Parathyroid adenoma (tissue), 2 donors: ENCODE measurements at regions not wholly inside any gene's neighbourhood (a gene's known extent, or its start where the extent isn't known, plus 50 kb on each side); places are given as distances from the start of the nearest gene placed in this dataset.

Experiments
- H2AFZ ChIP-seq: fragments of 300-600 bp; sonication (generic); one replicate; pipeline ENCODE4 v1.7.0; 2017; ENCODE audit warnings: antibody characterized with exemption, mild to moderate bottlenecking
- H3K27ac ChIP-seq: fragments of 300-600 bp; sonication (generic); one replicate; pipeline ENCODE4 v1.7.0; 2017
- H3K27me3 ChIP-seq: fragments of 300-600 bp; sonication (generic); one replicate; pipeline ENCODE4 v1.7.0; 2017; ENCODE audit warnings: low read length; ENCODE audit not compliant: control insufficient read depth, insufficient read depth
- H3K36me3 ChIP-seq: fragments of 300-600 bp; sonication (generic); one replicate; pipeline ENCODE4 v1.7.0; 2017; ENCODE audit warnings: low read length; ENCODE audit not compliant: control insufficient read depth, insufficient read depth
- H3K4me1 ChIP-seq: fragments of 300-600 bp; sonication (generic); one replicate; pipeline ENCODE4 v1.7.0; 2017; ENCODE audit warnings: control low read depth
- H3K4me2 ChIP-seq: fragments of 300-600 bp; sonication (generic); one replicate; pipeline ENCODE4 v1.7.0; 2017; ENCODE audit warnings: low read length
- H3K4me3 ChIP-seq: fragments of 300-600 bp; sonication (generic); one replicate; pipeline ENCODE4 v1.7.0; 2017; ENCODE audit warnings: low read depth, low read length
- H3K79me2 ChIP-seq: fragments of 300-600 bp; sonication (generic); one replicate; pipeline ENCODE4 v1.7.0; 2017; ENCODE audit warnings: control low read depth
- H3K9ac ChIP-seq: fragments of 300-600 bp; sonication (generic); one replicate; pipeline ENCODE4 v1.7.0; 2017; ENCODE audit warnings: mild to moderate bottlenecking
- H3K9me3 ChIP-seq: fragments of 300-600 bp; sonication (generic); one replicate; pipeline ENCODE4 v1.7.0; 2017; ENCODE audit warnings: low read length; ENCODE audit not compliant: control insufficient read depth
- TF ChIP-seq, protein P1 (sequence below): fragments of 300-600 bp; sonication (generic); IDR thresholded peaks from one replicate; pipeline ENCODE4 v1.7.0; 2017; ENCODE audit warnings: antibody characterized with exemption, mild to moderate bottlenecking
- donor health status: primary hyperparathyroidism.

DNA sequence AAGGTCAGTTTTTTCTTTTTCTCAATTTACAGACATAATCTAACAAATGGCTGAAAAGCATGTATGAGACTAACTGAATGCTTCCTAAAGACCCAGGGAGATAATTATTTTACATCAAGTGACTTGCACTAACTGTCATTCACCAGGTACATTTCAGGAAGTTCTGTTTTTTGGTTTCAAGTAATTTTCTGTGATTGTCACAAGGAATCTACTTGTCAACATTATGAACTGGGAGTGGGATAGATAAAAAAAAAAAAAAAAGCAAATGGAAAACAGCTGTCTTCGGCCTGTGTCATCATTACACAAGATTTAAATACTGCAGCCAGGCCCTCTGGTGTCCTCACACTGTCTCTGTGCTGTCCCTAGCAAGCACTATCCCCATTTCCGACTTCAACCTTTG is 379.0 kb upstream of the HTR1E start:
- no peaks in the 10 kb centered on the region for H3K79me2 ChIP-seq
- no peaks in the 10 kb centered on the region for H3K9me3 ChIP-seq
- no peak overlapping the region for H3K27ac ChIP-seq
- no peak overlapping the region for H3K4me3 ChIP-seq
- no peak overlapping the region for H2AFZ ChIP-seq
- H3K4me1 ChIP-seq, result no peaks in the 10 kb centered on the region
- no peaks in the 10 kb centered on the region for H3K27me3 ChIP-seq
- H3K4me2 ChIP-seq, result no peak overlapping the region
- H3K9ac ChIP-seq, result no peak overlapping the region
- H3K36me3 ChIP-seq, result no peaks in the 10 kb centered on the region
- TF ChIP-seq, protein P1, sequence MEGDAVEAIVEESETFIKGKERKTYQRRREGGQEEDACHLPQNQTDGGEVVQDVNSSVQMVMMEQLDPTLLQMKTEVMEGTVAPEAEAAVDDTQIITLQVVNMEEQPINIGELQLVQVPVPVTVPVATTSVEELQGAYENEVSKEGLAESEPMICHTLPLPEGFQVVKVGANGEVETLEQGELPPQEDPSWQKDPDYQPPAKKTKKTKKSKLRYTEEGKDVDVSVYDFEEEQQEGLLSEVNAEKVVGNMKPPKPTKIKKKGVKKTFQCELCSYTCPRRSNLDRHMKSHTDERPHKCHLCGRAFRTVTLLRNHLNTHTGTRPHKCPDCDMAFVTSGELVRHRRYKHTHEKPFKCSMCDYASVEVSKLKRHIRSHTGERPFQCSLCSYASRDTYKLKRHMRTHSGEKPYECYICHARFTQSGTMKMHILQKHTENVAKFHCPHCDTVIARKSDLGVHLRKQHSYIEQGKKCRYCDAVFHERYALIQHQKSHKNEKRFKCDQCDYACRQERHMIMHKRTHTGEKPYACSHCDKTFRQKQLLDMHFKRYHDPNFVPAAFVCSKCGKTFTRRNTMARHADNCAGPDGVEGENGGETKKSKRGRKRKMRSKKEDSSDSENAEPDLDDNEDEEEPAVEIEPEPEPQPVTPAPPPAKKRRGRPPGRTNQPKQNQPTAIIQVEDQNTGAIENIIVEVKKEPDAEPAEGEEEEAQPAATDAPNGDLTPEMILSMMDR, result no peak

DNA sequence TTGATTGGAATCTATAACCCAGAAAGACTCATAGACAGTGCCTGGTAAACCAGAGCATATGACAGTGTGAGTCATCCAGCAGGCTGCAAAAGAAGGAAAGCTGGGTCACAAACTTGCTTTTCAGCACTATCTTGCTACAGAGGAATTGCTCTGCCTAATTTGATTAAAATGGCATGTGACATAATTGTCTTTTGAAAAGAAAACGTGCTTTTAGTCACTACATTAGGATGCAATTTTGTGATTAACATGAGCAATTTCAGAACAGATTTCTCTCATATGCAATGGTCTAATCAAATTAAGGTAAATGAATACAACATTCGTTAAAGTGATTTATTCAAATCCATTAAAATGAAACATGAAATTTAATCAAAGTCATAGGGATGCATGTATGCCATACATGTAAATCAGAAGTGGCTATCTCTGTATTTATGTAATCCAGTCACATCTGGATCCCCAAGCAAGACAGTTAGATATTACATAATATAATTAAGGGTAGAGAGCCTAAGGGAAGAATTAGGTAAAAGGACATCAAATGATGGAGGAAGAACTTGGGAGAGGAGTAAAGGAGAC is 400.0 kb upstream of the HTR1E start:
- H3K9ac ChIP-seq, result no peak overlapping the region
- no peaks in the 10 kb centered on the region for H3K9me3 ChIP-seq
- H3K27ac ChIP-seq, result no peak overlapping the region
- TF ChIP-seq, protein P1, result no peak
- H3K27me3 ChIP-seq, result no peaks in the 10 kb centered on the region
- no peak overlapping the region for H3K4me2 ChIP-seq
- H3K4me3 ChIP-seq, result no peak overlapping the region
- H3K36me3 ChIP-seq, result no peaks in the 10 kb centered on the region
- no peak overlapping the region for H2AFZ ChIP-seq
- H3K79me2 ChIP-seq, result no peaks in the 10 kb centered on the region
- no peaks in the 10 kb centered on the region for H3K4me1 ChIP-seq

DNA sequence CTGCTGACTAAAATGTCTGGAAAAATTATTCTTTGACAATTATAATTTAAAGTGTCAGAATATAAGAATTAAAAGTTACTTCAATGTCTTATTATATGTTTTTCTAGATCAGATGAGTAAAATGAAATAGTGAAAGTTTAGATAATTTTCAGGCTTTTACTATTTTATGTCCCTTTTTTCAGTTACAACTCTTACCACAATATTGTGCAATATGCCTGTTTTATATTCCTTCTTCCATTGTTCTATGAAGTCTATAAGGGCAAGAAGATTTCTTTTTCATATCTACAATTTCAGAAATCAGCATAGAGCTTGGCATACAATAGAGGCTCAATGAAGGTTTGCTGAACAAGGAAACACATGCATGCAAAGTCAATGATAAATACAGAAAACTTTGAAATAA is 401.2 kb upstream of the HTR1E start:
- H3K27ac ChIP-seq, result no peak overlapping the region
- H3K9me3 ChIP-seq, result no peaks in the 10 kb centered on the region
- H2AFZ ChIP-seq, result no peak overlapping the region
- TF ChIP-seq, protein P1, result no peak
- no peaks in the 10 kb centered on the region for H3K79me2 ChIP-seq
- no peak overlapping the region for H3K4me2 ChIP-seq
- no peaks in the 10 kb centered on the region for H3K27me3 ChIP-seq
- no peak overlapping the region for H3K4me3 ChIP-seq
- no peaks in the 10 kb centered on the region for H3K36me3 ChIP-seq
- H3K4me1 ChIP-seq, result no peaks in the 10 kb centered on the region
- no peak overlapping the region for H3K9ac ChIP-seq

DNA sequence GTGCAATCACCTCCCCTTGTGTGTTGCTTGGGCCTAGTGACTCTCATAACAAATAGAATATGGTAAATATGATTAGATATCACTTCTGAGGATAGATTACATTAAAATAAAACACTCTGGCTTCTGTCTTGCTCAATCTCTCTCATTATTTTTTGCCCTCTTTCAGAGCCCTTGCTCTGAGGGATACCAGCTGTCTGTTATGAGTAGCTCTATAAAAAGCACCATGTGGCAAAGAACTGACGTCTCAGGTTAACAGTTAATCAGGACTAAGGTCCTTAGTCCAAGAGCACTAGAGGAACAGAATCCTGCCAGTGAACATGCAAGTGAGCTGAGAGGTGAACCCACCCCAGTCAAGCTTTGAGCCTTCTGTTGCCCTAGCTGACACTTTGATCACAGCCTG is 402.2 kb upstream of the HTR1E start:
- Histone ChIP-seq H3K79me2 (no peaks in the 10 kb centered on the region), H3K27me3 (no peaks in the 10 kb centered on the region), H2AFZ (peak overlapping the region; percentile 2), H3K36me3 (no peaks in the 10 kb centered on the region), H3K9me3 (no peaks in the 10 kb centered on the region), H3K27ac (no peak overlapping the region), H3K4me3 (no peak overlapping the region), H3K4me1 (no peaks in the 10 kb centered on the region), H3K9ac (no peak overlapping the region), H3K4me2 (no peak overlapping the region)
- TF ChIP-seq, protein P1, result no peak

DNA sequence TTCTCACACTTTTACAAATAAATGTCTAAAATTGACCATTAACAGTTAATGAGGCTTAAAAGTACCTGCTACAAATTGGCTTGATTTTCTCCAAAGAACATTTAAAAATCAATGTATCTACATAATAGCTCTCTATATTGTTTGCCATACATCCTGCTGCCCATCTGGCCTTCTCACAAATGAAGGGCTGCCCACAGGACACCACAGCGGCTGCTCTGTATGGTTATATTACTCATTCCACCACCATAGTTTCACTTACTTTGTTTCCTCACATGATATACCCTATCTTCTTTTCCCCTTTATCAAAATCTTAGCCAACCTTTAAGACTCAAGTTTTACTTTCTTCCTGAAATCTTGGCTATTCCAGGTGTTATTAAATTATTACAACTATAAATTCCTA is 407.7 kb upstream of the HTR1E start:
- H3K4me2 ChIP-seq, result no peak overlapping the region
- no peak overlapping the region for H3K27ac ChIP-seq
- TF ChIP-seq, protein P1, result no peak
- no peak overlapping the region for H2AFZ ChIP-seq
- no peaks in the 10 kb centered on the region for H3K79me2 ChIP-seq
- no peak overlapping the region for H3K4me3 ChIP-seq
- H3K9ac ChIP-seq, result no peak overlapping the region
- H3K4me1 ChIP-seq, result no peaks in the 10 kb centered on the region
- H3K27me3 ChIP-seq, result no peaks in the 10 kb centered on the region
- no peaks in the 10 kb centered on the region for H3K9me3 ChIP-seq
- H3K36me3 ChIP-seq, result no peaks in the 10 kb centered on the region
